Fibroblast of lung (primary cell): ENCODE measurements at regions not wholly inside any gene's neighbourhood (a gene's known extent, or its start where the extent isn't known, plus 50 kb on each side); places are given as distances from the start of the nearest gene placed in this dataset.

ENCODE experiments used
- DNase-seq, 2 donors: peaks; one replicate each; pipeline versions ENCODE4 v3.0.0 to v3.0.0-alpha.2; 2010; ENCODE audit warnings: low read depth in 2 of 2
- H2AFZ ChIP-seq: 2 replicates; pipeline ENCODE4 v1.5.1; 2012; ENCODE audit warnings: low read length, control low read depth, inconsistent platforms
- H3K27ac ChIP-seq: 2 replicates; pipeline ENCODE4 v1.5.1; 2011; ENCODE audit warnings: low read length, control low read depth; ENCODE audit not compliant: insufficient read depth
- H3K27me3 ChIP-seq: 2 replicates; pipeline ENCODE4 v1.5.1; 2011; ENCODE audit warnings: mild to moderate bottlenecking, low read length; ENCODE audit not compliant: control insufficient read depth, insufficient read depth
- H3K36me3 ChIP-seq: 2 replicates; pipeline ENCODE4 v1.5.1; 2011; ENCODE audit warnings: low read length; ENCODE audit not compliant: control insufficient read depth, insufficient read depth
- H3K4me1 ChIP-seq: 2 replicates; pipeline ENCODE4 v1.5.1; 2011; ENCODE audit warnings: low read length; ENCODE audit not compliant: control insufficient read depth, insufficient read depth; ENCODE audit errors: extremely low read depth
- H3K4me2 ChIP-seq: 2 replicates; pipeline ENCODE4 v1.5.1; 2011; ENCODE audit warnings: low read length, control low read depth; ENCODE audit not compliant: insufficient read depth; ENCODE audit errors: extremely low read depth
- H3K4me3 ChIP-seq, 4 experiments: fragments of 200-600 bp in 1 of 4; sonication (generic) in 1 of 4; replicated peaks in 1 of 4; 2 replicates each; pipeline ENCODE4 v1.5.1; 2011 to 2016; ENCODE audit warnings: low read length in 4 of 4, low read depth in 3 of 4, mild to moderate bottlenecking in 3 of 4, control low read depth in 2 of 4, inconsistent platforms in 1 of 4, mixed read lengths in 1 of 4; ENCODE audit not compliant: insufficient read depth in 1 of 4; ENCODE audit errors: control extremely low read depth in 1 of 4
- H3K79me2 ChIP-seq: 2 replicates; pipeline ENCODE4 v1.5.1; 2012; ENCODE audit warnings: mild to moderate bottlenecking, low read length, inconsistent platforms; ENCODE audit not compliant: control insufficient read depth, insufficient read depth
- H3K9ac ChIP-seq: 2 replicates; pipeline ENCODE4 v1.5.1; 2011; ENCODE audit warnings: mild to moderate bottlenecking, low read length, control low read depth; ENCODE audit not compliant: insufficient read depth
- H3K9me3 ChIP-seq: 2 replicates; pipeline ENCODE4 v1.5.1; 2012; ENCODE audit warnings: low read depth, low read length; ENCODE audit not compliant: control insufficient read depth, insufficient read depth
- H4K20me1 ChIP-seq: 2 replicates; pipeline ENCODE4 v1.5.1; 2011; ENCODE audit warnings: low read length; ENCODE audit not compliant: control insufficient read depth, insufficient read depth; ENCODE audit errors: extremely low read depth
- EZH2 ChIP-seq: IDR thresholded peaks from 2 replicates; pipeline ENCODE4 v1.5.1; 2012; ENCODE audit warnings: low read length, control low read depth, mild to moderate bottlenecking; ENCODE audit errors: missing control alignments
- TF ChIP-seq, protein P1 (sequence below), 2 donors: IDR thresholded peaks in 1 of 2; conservative IDR thresholded peaks in 1 of 2; 1 replicate in 1 of 2; 2 replicates in 1 of 2; pipeline ENCODE4 v1.5.1; 2011 to 2012; ENCODE audit warnings: low read length in 2 of 2, control low read depth in 1 of 2, inconsistent platforms in 1 of 2, low read depth in 1 of 2, mild to moderate bottlenecking in 1 of 2

DNA sequence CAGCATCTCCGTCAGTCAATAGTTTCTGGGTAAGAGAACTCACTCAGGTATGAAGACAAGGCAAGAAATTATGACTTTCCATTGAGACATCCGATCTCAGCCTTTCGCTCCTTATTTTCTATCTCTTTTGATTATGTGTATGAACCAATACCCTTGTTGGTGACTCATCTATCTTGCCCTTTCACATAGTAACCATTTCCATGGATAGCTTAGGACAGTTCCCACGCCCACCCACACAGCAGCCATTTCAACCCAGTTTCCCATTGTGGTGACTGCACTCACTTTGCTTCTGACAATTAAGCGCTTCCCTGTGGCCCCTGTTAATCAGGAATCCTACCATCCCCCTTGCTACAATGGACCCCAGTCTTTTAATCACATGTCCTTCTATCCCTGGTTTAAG lies 210.6 kb upstream of the ADGRL2 start:
- Histone ChIP-seq H3K4me3 (no peak overlapping the region), H4K20me1 (no peaks in the 10 kb centered on the region), H3K4me1 (no peaks in the 10 kb centered on the region), H3K9ac (no peak overlapping the region), H3K27me3 (no peaks in the 10 kb centered on the region), H3K36me3 (no peaks in the 10 kb centered on the region), H3K4me2 (no peak overlapping the region), H3K9me3 (no peaks in the 10 kb centered on the region), H3K27ac (no peak overlapping the region), H2AFZ (no peak overlapping the region), H3K79me2 (no peaks in the 10 kb centered on the region)
- no peak for TF ChIP-seq EZH2
- TF ChIP-seq, protein P1, sequence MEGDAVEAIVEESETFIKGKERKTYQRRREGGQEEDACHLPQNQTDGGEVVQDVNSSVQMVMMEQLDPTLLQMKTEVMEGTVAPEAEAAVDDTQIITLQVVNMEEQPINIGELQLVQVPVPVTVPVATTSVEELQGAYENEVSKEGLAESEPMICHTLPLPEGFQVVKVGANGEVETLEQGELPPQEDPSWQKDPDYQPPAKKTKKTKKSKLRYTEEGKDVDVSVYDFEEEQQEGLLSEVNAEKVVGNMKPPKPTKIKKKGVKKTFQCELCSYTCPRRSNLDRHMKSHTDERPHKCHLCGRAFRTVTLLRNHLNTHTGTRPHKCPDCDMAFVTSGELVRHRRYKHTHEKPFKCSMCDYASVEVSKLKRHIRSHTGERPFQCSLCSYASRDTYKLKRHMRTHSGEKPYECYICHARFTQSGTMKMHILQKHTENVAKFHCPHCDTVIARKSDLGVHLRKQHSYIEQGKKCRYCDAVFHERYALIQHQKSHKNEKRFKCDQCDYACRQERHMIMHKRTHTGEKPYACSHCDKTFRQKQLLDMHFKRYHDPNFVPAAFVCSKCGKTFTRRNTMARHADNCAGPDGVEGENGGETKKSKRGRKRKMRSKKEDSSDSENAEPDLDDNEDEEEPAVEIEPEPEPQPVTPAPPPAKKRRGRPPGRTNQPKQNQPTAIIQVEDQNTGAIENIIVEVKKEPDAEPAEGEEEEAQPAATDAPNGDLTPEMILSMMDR (conservative IDR thresholded peaks at IDR 0.05 in 1 of 2, IDR thresholded peaks at IDR 0.05 in 1 of 2; ENCODE audit: low read depth in 1 of 2, low read length in 2 of 2) = no peak
- DNase-seq = peak; percentile 8 to 33

DNA sequence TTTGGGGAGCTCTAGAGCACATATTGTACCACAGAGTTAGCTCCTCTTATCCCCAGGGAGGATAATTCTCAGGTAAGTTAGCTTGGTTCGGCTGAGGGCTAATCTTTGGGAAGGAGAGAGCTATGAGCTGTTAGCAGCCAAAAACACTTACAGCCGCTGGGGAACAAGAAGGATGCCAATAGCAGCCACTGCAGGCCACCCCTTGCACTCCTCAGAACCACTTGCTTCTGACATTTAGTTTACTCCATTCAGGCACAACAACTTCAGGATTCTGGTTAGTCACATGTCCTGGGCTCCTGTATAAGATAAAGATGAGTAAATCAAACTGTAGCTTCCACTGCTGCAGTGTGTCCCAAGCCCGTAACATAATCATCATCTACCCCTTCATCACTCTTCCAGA lies 212.6 kb upstream of the ADGRL2 start:
- no peak overlapping the region for H3K27ac ChIP-seq

DNA sequence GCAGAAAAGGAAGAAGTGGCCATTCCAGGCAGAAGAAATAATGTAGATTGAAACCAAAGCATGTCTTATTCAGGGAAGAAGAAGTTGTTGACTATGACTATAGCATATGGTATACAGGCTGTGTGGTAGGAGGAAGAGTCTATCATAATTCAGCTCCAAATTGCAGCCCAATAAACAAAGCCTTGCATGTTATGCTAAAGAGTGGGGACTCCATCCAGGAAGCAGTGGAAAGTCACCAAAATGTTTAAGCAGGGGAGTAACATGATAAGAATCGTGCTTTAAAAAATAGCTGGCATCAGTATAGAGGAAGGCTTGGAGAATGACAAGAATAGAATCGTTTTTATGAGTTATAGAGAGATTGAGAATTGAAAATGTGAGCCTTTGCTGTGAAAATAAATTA lies 213.3 kb upstream of the ADGRL2 start:
- TF ChIP-seq EZH2 = no peak
- TF ChIP-seq, protein P1 (conservative IDR thresholded peaks at IDR 0.05 in 1 of 2, IDR thresholded peaks at IDR 0.05 in 1 of 2; ENCODE audit: low read depth in 1 of 2, low read length in 2 of 2) = no peak
- no peaks in the 10 kb centered on the region for H3K36me3 ChIP-seq
- no peaks in the 10 kb centered on the region for H3K9me3 ChIP-seq
- no peak for DNase-seq
- H3K4me2 ChIP-seq = no peak overlapping the region
- H3K4me3 ChIP-seq = no peak overlapping the region
- H3K27ac ChIP-seq = no peak overlapping the region
- H3K4me1 ChIP-seq = no peaks in the 10 kb centered on the region
- H3K27me3 ChIP-seq = no peaks in the 10 kb centered on the region
- no peak overlapping the region for H2AFZ ChIP-seq
- no peak overlapping the region for H3K9ac ChIP-seq
- H3K79me2 ChIP-seq = no peaks in the 10 kb centered on the region
- H4K20me1 ChIP-seq = no peaks in the 10 kb centered on the region

More for the DNA sequence above, 212.6 kb upstream of the ADGRL2 start:
- Histone ChIP-seq H4K20me1 (no peaks in the 10 kb centered on the region), H3K36me3 (no peaks in the 10 kb centered on the region), H3K4me2 (no peak overlapping the region), H3K9ac (no peak overlapping the region), H2AFZ (no peak overlapping the region), H3K79me2 (no peaks in the 10 kb centered on the region), H3K4me3 (no peak overlapping the region), H3K4me1 (no peaks in the 10 kb centered on the region), H3K9me3 (no peaks in the 10 kb centered on the region), H3K27me3 (no peaks in the 10 kb centered on the region)
- no peak for DNase-seq
- TF ChIP-seq, protein P1 (conservative IDR thresholded peaks at IDR 0.05 in 1 of 2, IDR thresholded peaks at IDR 0.05 in 1 of 2; ENCODE audit: low read depth in 1 of 2, low read length in 2 of 2) = no peak
- no peak for TF ChIP-seq EZH2
